ENCODE measurements at regions not wholly inside any gene's neighbourhood (a gene's known extent, or its start where the extent isn't known, plus 50 kb on each side); places are given as distances from the start of the nearest gene placed in this dataset.

DNA sequence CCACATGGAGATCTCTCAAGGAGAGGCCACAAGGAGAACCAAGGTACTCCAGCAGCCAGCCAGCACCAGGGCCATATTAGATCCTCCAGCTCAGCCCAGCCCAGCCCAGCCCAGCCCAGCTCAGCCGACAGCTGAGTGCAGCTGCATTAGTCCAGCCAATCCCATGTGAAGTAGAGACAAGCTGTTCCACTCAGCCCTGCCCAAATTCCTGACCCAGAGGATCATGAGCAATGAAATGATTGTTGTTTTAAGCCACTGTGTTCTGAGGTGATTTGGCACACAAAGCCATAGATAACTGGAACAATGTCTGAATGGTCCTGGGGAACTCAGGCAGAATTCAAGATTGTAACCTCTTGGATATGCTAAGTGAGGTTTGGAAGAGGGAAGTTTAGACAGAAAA is 59.5 kb upstream of the BMP2 start:
- TF ChIP-seq, protein P1, sequence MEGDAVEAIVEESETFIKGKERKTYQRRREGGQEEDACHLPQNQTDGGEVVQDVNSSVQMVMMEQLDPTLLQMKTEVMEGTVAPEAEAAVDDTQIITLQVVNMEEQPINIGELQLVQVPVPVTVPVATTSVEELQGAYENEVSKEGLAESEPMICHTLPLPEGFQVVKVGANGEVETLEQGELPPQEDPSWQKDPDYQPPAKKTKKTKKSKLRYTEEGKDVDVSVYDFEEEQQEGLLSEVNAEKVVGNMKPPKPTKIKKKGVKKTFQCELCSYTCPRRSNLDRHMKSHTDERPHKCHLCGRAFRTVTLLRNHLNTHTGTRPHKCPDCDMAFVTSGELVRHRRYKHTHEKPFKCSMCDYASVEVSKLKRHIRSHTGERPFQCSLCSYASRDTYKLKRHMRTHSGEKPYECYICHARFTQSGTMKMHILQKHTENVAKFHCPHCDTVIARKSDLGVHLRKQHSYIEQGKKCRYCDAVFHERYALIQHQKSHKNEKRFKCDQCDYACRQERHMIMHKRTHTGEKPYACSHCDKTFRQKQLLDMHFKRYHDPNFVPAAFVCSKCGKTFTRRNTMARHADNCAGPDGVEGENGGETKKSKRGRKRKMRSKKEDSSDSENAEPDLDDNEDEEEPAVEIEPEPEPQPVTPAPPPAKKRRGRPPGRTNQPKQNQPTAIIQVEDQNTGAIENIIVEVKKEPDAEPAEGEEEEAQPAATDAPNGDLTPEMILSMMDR (IDR thresholded peaks at IDR 0.05), result no peak
- TF ChIP-seq POLR2A (IDR thresholded peaks at IDR 0.05), result no peak
- no peak for TF ChIP-seq EP300 (IDR thresholded peaks at IDR 0.05)
- no peak for TF ChIP-seq POLR2AphosphoS5 (IDR thresholded peaks at IDR 0.05)

Measured in suprapubic skin (tissue), 4 donors.